Fibroblast of skin of right biceps (primary cell): ENCODE measurements at regions not wholly inside any gene's neighbourhood (a gene's known extent, or its start where the extent isn't known, plus 50 kb on each side); places are given as distances from the start of the nearest gene placed in this dataset.
A peak's percentile ranks its signal among the peaks of the same experiment; 100 is the strongest.
"Not testable (repeated sequence)": the region's sequence is repeated elsewhere in the genome, so short reads cannot be mapped to it uniquely, and the experiment has no call there.

Source experiments
- DNase-seq: peaks from one replicate; pipeline ENCODE4 v3.0.0-alpha.2; 2013

DNA sequence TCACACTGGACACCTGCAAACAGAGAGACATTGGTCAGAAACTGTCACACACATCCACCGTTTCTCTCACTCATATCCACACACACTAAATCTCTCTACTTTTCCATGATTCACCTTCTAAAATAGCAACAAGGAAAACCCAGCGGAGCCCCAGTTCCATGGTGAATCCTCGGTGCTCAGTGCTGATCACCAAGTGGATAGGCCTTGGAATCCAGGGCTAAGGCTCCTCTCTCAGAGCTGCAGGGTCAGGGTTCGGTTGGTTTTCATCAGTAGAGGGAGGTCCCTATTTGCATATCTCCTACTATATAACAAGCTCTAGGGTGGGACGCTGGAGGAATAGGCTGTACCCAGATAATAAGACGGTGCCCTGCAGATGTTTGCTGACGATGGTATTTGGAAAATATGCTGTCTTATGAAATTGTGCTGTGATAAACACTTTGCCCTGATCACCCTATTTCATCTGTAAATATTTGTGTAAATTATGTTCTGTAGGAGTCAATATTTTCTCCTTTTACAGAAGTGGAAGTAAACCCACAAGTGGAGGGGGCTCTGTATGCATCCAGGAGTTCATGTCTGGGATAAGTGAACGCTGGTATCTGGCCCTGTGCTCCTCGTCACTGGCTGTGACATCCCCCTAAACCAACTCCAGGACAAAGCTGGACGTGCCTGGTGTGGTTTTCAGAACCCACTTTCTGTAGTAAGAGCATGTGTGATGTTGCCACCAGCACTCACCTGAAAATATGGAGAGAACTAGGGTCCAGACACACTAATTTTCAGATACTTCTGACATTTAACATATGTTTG, 709.2 kb downstream of the TMEM121 start:
- no peak for DNase-seq

DNA sequence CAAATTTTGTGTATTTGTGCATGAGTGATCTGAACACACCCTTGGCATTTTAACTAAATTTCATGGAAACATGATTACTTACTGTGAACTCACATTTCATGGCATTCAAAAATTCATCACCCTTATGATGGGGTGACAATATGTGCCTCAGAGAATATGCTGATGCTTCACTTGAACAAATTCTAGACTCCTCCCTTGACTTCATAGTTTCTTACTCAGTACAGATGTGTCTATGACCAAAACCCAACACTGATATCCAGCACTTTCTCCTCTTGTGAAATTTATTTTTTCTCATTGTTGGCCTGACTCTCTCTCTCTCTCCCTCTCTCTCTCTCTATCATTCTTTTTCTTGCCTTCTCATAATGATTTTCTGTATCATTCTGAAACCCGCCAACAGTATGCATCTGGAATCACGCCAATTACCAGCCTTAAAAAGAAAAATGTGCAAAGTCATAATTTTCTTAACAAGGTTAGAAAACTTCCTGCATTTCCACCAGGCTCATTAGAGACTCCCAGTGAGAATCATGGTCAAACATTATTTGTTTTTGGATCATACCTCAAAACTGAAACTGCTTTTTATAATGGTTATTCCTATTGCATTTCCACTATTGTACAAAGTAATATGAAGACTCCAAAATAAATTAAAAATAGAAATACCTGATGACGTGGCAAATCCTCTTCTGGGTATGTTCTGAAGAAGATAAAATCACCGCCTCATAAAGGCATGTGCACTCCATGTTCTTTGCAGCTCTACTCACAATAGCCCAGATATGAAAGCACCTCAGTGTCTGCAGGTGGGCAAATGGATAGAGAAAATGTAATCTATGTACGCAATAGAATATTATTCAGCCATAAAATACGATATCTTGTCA, 722.2 kb downstream of the TMEM121 start:
- no peak for DNase-seq

DNA sequence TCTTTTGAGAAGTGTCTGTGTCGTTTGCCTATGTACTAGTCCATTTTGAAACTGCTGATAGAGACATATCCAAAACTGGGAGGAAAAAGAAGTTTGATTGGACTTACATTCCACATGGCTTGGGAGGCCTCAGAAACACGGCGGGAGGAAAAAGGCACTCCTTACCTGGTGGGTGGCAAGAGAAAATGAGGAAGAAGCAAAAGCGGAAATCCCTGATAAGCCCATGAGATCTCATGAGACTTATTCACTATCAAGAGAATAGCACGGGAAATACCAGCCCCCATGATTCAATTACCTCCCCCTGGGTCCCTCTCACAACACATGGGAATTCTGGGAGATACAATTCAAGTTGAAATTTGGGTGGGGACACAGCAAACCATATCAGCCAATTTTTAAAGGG, 727.6 kb downstream of the TMEM121 start:
- not testable (repeated sequence) for DNase-seq

DNA sequence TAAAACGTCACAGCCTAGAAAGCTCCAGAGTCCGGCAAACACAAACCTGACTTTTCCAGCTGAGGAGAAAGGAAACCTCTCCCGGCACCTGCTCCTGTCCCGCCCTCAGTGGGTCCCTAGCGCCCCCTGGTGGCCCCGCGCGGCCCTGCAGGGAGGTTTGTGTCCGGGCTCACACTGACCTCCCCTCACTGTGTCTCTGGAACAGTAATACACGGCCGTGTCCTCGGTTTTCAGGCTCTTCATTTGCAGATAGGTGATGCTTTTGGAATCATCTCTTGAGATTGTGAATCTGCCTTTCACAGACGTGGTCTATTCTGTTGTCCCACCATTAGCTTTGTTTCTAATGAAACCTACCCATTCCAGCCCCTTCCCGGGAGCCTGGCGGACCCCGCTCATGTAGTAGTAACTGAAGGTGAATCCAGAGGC, 731.2 kb downstream of the TMEM121 start:
- DNase-seq = not testable (repeated sequence)

DNA sequence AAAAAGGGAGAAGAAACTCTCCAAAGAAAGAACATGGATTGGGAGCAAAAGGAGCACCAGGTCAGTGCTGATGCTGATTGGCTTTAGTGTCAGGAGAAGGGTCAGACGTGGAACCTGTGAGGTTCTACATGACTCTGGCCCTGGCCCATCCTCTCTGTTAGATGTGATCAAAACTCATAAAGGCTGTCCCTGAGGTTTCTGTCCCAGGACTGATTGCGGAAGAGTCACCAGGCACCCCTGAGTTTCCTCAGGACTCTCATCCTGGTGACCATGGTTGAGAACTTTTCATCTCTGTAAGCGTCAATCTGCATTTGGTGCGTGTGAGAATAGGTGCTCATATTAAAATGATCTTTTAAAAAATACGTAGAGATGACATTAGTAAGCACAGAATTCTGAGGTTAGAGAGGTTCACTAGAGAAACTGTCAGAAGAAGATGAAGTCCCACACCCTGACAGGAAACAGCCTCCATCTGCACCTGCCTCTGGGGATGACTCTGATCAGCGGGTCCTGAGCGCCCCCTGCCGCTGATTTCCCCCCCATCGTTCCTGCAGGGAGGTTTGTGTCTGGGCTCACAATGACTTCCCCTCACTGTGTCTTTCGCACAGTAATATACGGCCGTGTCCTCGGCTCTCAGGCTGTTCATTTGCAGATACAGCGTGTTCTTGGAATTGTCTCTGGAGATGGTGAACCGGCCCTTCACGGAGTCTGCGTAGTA, 741.8 kb downstream of the TMEM121 start:
- DNase-seq = no peak

DNA sequence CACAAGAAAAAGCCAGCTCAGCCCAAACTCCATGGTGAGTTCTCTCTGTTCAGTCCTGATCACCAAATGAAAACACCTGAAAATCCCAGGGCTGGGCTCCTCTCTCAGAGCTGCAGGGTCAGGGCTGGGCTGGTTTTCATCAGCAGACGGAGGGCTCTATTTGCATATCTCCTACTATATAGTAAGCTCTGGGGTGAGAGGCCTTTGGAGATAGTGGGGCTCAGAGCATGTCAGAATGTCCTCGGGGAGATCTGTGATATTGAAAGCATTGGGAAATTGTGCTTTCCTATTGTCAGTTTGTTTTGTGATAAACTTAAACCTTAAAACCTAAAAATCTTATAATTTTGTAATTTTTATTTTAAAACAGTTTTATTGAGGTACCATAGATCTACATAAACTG, 742.6 kb downstream of the TMEM121 start:
- no peak for DNase-seq

DNA sequence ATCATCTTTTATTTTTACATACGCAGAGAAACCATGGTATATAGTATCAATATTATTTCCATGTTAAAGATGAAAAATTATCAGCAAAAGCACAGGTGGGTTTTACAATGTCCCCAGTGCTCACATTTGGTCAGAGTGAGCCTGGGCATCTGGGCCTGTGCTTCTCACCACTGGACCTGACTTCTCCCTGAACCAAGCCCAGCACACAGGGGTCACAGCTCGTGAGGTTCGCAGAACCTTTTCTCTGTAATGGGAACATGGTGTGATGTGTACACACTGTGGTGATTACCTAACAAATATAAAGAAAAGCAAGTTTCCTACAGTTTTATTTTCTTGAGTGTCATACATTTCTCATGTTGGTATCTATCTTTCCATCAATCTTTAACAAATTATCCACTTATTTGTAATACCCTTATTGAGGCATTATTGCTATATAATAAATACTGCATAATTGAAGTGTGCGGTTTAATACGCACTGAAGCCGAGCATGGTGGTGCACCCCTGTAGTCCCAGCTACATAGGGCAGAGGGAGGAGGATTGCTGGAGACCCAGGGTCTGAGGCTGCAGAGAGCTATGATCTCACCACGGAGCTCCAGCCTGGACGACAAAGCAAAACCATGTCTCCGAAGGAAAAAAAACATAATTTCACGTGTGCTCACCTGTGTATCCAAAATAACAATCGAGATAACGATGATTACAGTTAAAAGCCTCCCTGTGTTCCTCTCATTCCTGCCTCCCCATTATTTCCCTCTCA, 743.2 kb downstream of the TMEM121 start:
- no peak for DNase-seq

DNA sequence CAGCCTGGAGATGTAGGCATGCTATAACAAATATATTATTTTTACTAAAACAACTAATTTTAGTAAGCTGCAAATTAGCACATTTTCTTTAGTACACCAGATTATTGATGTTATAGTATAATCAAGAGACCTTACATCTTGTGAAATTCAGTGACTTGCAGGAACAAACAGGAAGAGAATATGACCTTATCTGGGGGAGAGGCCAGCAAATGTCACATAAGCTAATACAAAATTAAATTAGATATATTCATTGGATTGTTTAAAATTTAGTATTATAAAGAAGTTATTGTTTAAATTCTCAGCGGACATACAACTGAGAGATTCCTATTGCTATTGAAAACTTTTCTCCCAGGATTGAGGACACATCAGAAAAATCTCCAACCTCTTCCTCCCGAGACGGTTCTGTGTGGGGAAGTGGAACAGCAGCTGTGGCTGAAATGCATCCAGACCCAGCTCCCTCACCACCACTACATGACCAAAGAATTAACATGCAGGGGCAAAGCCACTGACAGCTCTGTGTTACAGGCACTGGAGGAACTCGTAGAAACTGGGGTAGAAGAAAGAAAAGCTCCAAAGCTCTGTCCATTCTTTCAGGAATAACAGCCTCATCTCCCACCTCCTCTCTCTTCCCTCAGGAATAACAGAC, 744.2 kb downstream of the TMEM121 start:
- DNase-seq = not testable (repeated sequence)

DNA sequence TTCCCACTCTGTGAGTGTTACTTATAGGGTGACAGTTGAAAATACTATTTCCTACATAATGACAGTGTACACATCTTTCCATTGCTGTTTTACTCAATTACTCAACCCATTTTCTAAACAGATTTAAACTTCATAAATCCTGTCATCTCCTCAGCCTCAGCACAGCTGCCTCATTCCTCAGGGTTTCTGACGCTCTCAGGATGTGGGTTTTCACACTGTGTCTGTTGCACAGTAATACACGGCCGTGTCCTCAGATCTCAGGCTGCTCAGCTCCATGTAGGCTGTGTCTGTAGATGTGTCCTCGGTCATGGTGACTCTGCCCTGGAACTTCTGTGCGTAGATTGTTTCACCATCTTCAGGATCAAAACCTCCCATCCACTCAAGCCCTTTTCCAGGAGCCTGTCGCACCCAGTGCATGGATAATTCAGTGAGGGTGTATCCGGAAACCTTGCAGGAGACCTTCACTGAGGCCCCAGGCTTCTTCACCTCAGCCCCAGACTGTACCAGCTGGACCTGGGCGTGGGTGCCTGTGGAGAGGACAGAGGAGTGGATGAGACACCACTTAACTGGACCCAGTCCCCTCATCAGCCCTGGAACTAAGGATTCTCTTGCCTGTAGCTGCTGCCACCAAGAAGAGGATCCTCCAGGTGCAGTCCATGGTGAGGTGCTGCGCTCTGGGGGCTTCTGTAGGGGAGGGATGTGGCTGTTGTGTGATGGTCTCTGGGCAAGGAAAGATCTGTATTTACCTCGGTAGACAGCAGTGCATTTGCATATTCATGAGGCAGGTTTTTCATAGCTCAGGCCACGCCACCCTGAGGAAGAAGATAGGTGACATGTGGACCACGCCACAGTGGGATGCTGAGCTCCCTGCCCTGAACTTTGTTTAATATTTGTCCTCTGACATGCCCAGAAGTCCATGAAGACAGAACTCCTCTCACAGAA, 750.2 kb downstream of the TMEM121 start:
- DNase-seq = no peak

DNA sequence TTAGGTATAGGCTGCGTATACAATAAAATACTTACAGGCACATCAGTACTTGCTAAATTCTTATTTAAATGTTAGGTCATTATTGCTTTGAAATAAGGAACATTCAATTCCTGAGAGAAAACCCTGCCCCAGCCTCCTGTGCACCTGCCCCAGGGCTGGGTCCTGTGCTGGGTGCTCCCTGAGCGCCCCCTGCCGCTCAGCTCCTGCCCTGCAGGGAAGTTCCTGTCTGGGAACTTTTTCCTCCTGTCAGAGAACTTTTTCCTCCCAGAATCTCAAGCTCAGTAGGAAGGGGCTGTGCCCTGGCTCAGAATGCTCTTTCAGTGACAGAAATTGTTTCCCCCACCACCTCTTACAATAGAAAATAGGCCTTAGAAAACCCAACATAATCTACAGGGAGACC, 751.1 kb downstream of the TMEM121 start:
- DNase-seq = no peak

DNA sequence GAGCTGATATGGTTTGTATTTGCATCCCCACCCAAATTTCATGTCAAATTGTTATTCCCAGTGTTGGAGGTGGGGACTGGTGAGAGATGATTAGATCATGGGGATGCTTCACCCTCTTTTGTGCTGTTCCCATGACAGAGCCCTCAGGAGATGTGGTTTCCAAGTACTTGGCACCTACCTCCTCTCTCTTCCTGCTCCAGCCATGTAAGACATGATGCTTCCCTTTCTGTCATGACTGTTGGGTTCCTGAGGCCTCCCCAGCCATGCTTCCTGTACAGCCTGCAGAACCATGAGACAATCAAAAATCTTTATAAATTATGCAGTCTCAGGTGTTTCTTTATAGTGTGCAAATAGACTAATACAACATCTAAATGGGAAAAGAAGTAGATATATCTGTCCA, 754.5 kb downstream of the TMEM121 start:
- DNase-seq = no peak

DNA sequence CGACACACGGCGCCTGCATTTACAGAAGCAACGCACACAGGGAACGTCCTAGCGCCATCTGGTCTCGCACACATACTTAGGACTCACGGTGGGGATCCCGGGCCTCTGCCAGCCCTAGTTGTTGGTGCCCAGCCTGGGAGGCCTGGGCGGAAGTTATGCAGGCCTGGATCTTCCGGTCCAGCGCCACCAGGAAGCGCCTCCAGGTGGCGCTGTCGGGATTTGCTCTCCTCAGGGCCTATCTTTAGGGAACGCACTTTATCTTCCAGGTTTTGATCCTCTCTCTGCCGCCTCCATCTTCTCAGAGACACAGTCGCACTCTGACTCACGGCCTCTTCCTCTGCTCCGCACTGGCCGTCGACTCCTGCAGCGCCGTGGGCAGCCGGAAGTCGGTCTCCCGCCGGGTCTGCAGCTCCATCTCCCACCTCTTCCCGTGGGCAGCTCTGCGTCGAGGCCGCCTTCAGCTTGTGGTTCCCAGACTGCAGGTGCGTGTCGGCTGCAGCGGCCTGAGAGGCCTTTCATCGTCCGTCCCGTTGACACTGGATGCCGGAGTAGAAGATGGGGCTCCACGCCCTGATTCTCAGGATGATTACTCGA, 760.4 kb downstream of the TMEM121 start:
- DNase-seq = no peak

DNA sequence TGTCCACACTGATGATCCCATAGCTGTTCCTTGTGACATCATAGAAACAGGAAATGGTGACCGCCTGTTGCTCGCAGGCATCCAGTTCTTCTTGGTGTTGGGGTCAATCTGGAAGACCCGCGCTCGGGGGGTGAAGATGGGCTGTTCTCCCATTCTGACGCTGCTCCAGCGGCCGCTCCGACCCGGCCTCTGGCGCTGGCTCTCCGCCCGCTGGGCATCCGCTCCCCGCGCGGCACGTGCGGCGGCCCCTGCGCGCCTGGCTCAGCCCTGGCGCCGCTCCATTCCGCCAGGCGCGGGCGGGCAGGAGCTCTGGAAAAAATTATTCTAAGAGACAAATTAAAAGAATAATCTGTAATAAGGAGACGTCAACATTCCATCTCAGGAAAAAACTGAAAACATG, 761.1 kb downstream of the TMEM121 start:
- no peak for DNase-seq

DNA sequence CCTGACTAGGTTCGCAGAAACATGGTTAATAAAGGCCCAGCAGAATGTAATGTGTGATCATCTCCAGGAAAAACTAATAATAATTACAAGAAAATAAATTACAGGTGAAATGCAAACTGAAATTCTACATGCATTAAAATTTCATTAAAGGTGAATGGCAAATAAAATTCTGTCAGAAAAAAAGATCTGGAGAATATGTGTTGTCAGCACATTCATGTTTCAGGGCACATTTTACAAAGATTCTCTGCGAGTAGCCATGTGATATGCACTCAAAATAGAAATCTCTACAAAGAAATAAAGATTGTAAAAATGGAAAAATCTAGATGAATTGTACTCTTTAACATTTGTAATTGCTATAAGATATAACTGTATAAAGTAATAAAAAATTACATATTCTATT, 765.2 kb downstream of the TMEM121 start:
- no peak for DNase-seq

DNA sequence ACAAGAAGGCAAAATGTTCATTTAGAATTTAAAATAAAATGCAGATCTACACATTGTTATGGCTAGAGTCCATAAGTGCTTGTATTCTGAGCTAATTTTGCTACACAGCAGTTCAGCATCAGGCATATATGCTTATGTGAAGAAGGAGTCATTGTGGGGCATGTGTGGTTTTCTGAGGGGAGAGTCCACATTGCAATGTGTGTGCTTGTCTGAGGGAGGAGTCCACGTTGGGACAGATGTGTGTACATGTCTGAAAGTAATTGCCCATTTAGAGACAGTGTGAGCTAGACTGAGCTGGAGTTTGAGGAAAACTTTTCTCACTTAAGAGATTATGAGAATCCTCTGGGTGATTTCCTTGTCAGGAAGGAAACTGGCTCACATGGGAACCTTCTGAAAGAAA, 767.9 kb downstream of the TMEM121 start:
- no peak for DNase-seq

DNA sequence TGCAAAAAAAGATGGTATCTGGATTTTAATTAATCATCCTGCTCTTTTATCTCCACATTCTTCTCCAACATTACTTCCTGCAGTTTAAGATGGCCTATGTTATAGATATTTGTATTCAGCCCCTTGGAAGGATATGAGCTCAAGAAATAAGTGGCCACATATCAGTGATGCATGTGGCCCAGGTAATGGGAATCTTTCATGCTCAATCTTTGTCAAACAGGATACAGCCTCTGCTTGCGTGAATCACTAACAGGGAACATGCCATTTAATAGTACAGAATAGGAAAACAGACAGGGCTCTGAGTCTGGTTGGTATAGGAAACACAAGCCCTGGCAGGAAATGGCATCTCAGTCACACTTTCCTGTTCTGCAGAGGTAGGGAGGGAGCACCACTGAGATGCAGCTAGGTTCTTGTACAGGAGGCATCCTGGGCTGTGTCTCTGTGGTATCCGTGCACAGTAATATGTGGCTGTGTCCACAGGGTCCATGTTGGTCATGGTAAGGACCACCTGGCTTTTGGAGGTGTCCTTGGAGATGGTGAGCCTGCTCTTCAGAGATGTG, 774.6 kb downstream of the TMEM121 start:
- not testable (repeated sequence) for DNase-seq

DNA sequence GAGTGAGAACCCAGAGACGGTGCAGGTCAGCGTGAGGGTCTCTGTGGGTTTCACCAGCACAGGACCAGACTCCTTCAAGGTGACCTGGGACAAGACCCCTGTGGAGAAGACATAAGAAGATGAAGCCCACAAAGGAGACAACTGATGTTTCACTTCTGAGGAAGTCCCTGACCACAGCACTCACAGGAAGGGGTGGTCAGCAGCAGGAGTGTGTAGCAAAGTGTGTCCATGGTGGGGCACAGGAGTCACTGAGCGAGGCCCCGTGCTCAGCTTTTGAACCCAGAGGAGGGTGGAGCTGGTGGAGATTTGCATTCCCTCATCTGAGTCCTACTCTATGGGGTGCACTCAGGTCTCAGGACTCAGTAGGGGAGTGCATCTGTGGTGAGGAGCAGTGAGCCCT, 775.2 kb downstream of the TMEM121 start:
- not testable (repeated sequence) for DNase-seq

DNA sequence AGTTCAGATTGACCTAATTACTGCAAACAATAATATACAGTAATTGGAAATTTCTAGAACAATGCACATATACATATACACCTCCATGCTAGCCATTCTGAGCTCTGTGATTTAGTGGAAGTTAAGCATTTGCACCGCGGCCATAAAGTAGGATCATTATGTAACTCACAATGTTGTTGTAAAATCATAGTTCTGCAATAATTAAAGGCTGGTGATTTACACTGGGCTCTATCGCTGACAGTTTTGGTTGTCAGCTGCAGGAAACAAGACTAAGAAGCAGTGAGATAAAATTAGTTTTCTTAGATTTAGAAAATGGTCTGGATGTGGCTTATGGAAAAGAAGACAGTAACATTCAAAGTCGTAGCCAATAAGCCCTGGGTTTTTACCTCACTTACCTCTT, 776.3 kb downstream of the TMEM121 start:
- no peak for DNase-seq

DNA sequence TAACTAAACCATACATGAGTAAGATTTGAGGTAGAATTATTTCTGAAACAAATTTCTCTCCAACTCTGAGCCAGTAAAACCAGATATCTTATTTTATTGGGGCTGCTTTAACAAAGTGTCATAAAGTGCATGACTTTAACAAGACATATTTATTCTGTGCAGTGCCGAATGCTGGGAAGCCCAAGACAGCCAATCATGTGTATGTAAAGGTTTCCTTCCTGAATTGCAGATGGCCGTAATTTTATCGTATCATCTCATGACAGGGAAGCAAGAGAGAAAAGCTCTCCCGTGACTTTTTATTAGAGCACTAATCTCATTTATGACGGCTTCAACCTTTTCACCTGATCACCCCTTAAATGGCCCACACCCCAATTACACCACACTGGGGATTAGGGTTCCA, 777.9 kb downstream of the TMEM121 start:
- no peak for DNase-seq

DNA sequence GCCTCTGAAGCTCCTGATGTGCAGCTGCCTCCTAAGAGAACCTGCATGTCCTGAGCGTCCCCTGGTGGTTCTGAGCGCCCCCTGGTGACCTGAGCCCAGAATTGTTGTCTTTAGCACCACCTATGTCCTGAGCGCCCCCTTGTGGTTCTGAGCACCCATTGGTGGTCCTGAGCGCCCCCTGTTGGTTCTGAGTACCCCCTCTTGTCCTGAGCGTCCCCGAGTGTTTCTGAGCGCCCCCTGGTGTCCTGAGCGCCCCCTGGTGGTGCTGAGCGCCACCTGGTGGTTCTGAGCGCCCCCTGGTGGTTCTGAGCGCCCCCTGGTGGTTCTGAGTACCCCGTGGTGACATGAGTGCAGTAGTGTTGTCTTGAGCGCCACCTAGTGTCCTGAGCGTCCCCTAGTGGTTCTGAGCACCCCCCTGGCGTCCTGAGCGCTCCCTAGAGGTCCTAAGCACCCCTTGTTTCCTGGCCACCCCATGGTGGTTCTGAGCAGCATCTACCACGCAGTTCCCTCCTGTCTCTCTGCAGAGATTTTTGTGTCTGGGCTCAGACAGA, 782.5 kb downstream of the TMEM121 start:
- DNase-seq = peak; percentile 1
